Coronary artery (tissue), 2 donors: ENCODE measurements at regions not wholly inside any gene's neighbourhood (a gene's known extent, or its start where the extent isn't known, plus 50 kb on each side); places are given as distances from the start of the nearest gene placed in this dataset.

ENCODE experiments used
- DNase-seq: peaks from one replicate; pipeline ENCODE4 v3.0.0-alpha.2; 2017; ENCODE audit warnings: low spot score
- H3K27ac ChIP-seq, 2 donors: fragments of 200-600 bp; sonication (generic); one replicate each; pipeline ENCODE4 v1.5.1; 2016 to 2019
- H3K4me3 ChIP-seq: fragments of 200-600 bp; sonication (generic); 2 replicates; pipeline ENCODE4 v1.5.1; 2016; ENCODE audit warnings: mild to moderate bottlenecking, moderate library complexity
- TF ChIP-seq, protein P1 (sequence below): fragments of 200-600 bp; sonication (generic); IDR thresholded peaks from one replicate; pipeline ENCODE4 v1.5.1; 2019; ENCODE audit warnings: antibody characterized with exemption

- DNase-seq, result no peak
- TF ChIP-seq, protein P1, sequence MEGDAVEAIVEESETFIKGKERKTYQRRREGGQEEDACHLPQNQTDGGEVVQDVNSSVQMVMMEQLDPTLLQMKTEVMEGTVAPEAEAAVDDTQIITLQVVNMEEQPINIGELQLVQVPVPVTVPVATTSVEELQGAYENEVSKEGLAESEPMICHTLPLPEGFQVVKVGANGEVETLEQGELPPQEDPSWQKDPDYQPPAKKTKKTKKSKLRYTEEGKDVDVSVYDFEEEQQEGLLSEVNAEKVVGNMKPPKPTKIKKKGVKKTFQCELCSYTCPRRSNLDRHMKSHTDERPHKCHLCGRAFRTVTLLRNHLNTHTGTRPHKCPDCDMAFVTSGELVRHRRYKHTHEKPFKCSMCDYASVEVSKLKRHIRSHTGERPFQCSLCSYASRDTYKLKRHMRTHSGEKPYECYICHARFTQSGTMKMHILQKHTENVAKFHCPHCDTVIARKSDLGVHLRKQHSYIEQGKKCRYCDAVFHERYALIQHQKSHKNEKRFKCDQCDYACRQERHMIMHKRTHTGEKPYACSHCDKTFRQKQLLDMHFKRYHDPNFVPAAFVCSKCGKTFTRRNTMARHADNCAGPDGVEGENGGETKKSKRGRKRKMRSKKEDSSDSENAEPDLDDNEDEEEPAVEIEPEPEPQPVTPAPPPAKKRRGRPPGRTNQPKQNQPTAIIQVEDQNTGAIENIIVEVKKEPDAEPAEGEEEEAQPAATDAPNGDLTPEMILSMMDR, result no peak
Measured at GRCh38 chr18:24941174-24941951, 410.6 kb downstream of the ZNF521 start.

DNA sequence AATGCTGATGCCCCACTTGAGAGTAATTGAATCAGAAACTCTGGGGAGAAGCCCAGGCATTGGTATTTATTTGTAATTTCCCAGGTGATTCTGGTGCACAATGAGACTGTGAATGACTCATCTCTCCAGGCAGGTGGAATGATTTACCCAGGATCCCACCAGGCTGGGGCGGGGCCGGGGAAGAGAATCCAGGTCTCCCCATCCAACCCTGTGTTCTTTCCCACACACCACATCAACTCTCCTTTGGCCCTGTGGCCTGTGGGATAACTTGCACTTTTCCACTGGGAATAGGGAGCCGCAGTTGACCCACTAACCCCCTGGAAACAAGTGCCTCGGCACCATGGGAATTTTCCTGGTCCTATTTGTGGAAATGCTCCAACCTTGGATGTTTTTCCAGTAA lies 409.8 kb downstream of the ZNF521 start:
- Histone ChIP-seq H3K27ac (no peak overlapping the region), H3K4me3 (no peak overlapping the region)
- DNase-seq, result no peak
- TF ChIP-seq, protein P1, result no peak

More at GRCh38 chr18:24941174-24941951, 410.6 kb downstream of the ZNF521 start:
- Histone ChIP-seq H3K4me3 (no peak overlapping the region), H3K27ac (no peak overlapping the region)

DNA sequence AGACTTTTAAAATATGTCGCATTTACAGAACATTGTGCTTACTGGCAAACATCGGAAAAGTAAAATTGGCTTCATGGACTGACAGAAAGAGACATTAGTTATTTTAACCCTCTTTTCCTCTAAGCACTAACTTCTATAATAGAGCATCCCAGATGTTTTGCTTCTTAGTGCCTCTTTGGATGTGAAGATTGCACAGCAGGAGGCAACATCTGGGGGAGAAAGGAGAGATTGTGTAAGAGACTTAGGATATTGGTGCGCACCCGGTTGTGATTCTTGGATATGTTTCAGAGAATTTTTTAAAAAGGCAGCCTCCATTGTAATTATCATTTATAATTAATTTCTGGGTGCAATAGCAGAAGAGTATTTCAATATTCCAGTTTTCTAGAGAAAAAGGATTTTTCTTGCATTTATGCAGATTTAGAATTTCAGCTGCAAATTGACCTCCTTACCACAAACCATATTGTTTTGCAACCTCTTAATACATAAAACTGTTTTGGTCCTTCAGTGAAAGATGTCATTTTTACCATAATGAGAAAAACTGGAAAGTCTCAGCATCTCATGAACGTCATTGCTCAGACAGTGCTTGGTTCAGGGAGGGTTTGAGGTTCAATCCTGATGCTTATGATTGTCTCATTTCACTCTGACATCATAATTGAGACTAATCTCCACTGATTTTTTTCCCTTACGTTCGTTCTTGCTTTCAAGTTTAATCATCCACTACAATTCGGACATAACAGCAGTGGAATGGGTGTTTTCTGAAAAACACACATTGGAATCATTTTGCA lies 404.3 kb downstream of the ZNF521 start:
- TF ChIP-seq, protein P1, result no peak
- DNase-seq, result no peak
- Histone ChIP-seq H3K4me3 (no peak overlapping the region), H3K27ac (no peak overlapping the region)

GRCh38 chr18:24949908-24950307 lies 402.1 kb downstream of the ZNF521 start:
- TF ChIP-seq, protein P1, result no peak
- Histone ChIP-seq H3K27ac (no peak overlapping the region), H3K4me3 (no peak overlapping the region)
- DNase-seq, result no peak

- no peak overlapping the region for H3K27ac ChIP-seq
- TF ChIP-seq, protein P1, result no peak
- DNase-seq, result no peak
- no peak overlapping the region for H3K4me3 ChIP-seq
Measured at GRCh38 chr18:24954341-24954740, 397.6 kb downstream of the ZNF521 start.

GRCh38 chr18:24958001-24958400 lies 394.0 kb downstream of the ZNF521 start:
- H3K27ac ChIP-seq, result no peak overlapping the region
- no peak overlapping the region for H3K4me3 ChIP-seq
- DNase-seq, result no peak
- TF ChIP-seq, protein P1, result no peak

GRCh38 chr18:24959051-24959476 lies 392.9 kb downstream of the ZNF521 start:
- Histone ChIP-seq H3K27ac (no peak overlapping the region), H3K4me3 (no peak overlapping the region)
- TF ChIP-seq, protein P1, result no peak
- no peak for DNase-seq
